ENCODE measurements at regions not wholly inside any gene's neighbourhood (a gene's known extent, or its start where the extent isn't known, plus 50 kb on each side); places are given as distances from the start of the nearest gene placed in this dataset.
"Not testable (repeated sequence)": the region's sequence is repeated elsewhere in the genome, so short reads cannot be mapped to it uniquely, and the experiment has no call there.

DNA sequence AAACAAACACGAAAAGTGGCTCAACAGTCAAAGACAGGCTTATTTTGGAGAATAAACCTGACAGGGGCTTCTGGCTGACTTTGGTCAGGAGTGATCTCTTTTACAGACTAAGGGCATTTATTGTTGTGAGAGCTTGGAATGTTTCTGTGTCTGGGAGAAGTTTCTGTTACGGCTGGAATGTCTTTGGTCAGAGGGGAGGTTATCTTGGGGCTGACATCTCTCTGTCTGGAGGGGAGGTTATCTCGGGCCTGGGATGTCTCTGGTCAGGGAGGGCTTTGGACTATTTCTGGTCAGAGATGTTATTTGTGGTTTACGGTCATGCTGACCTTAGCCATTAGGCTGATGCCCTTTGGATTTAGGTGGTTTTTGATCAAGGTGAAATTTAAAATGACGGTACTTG lies 345.5 kb upstream of the FSIP2 start:
- DNase-seq, result no peak

DNA sequence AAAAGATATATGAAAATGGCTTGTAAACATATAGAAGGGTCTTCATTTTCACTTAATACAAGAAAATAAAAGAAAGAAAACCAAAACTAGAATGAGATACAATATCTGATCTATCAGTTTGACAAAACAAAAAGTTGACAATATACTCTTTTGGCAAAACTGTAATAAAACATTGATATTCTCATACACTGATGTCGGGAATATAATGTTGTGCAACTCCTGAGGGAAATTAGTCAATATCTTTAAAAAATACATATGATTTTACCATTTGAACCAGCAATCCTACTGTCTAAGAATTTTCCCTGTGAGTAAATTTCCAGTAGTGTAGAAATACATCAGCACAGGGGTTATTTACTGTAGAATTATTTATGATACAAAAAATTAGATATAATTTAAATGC lies 336.1 kb upstream of the FSIP2 start:
- DNase-seq, result no peak

DNA sequence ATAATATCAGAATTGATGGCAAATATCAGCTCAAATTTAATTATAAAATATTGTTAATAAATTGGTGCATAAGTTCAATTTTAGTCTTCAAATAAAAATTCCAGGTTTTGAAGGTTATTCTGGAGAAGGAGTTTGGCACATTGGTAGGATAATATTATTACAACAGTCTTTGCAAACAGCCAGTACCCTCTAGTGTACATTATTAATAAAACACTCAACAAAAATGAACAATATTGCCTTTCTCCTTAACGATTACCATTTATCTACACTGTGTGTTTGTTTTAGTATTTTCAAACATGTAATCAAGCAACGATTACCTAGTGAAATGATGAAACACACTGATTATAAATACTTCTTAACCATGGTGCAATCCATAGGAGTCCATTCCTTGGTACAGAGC lies 334.0 kb upstream of the FSIP2 start:
- peak; percentile 3 for DNase-seq

DNA sequence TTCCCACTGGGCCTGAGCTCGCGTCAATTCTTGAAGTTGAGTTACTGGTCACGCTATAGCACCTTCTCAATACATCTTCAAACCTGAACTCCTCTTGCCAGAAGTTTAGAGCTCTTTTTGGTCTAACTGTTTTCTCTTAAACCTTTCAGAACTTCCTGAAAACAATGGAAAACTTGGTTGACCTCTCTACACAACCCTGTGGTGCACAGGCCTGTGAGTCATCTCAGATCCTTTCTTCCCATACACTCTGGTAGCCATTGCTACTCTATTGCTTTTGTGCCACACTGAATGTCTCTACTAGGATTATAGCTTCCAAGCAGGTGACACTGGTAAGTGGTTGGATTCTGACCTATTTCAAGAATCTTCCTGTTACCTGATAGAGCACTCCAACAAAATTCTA lies 321.5 kb upstream of the FSIP2 start:
- DNase-seq, result no peak

DNA sequence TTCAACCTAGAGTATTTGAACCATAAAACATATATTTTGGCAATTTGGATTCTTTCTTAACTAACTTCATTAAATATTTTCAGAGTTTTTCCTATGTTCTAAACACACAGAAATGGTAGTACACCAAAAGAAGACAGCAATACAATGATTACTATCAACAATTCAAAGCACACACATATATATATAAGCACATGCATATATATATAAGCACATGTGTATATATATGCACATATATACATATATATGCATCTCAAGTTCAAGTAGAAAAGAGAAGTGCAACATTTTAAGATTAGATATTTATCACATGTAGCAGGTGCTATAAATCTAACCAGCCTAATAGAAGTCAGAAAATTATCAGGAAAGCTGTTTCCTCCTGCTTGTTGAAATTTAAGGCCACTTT lies 320.9 kb upstream of the FSIP2 start:
- DNase-seq, result no peak

DNA sequence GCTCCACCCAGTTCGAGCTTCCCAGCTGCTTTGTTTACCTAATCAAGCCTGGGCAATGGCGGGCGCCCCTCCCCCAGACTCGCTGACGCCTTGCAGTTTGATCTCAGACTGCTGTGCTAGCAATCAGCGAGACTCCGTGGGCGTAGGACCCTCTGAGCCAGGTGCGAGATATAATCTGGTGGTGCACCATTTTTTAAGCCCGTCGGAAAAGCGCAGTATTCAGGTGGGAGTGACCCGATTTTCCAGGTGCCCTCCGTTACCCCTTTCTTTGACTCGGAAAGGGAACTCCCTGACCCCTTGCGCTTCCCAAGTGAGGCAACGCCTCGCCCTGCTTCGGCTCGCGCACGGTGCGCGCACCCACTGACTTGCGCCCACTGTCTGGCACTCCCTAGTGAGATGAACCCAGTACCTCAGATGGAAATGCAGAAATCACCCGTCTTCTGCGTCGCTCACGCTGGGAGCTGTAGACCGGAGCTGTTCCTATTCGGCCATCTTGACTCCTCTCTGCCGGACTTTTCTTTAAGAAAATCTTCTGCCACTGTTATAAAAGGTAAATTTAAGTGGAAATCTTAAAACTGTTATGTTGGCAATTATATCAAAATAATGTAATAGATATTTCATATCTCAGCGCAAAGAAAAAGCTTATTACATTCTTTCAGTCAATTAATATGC lies 313.5 kb upstream of the FSIP2 start:
- not testable (repeated sequence) for DNase-seq

DNA sequence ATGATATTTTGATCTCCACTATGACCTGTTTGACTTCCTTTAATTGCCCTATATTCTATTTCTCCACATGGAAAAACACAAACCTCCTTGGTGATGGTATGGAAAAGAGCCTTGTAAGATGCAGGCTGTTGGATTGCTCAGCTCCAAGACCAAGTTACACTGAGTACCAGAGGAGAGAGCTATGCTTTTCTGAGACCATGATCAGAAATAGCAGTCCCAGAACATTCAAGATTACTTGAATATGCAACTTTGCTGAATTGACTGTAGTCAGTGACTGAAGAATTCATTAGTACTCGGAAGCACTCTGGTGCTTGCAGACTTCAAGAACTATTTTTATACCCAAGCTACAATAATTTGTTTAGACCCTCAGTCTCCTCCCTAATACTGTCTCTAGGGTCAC lies 310.6 kb upstream of the FSIP2 start:
- no peak for DNase-seq

DNA sequence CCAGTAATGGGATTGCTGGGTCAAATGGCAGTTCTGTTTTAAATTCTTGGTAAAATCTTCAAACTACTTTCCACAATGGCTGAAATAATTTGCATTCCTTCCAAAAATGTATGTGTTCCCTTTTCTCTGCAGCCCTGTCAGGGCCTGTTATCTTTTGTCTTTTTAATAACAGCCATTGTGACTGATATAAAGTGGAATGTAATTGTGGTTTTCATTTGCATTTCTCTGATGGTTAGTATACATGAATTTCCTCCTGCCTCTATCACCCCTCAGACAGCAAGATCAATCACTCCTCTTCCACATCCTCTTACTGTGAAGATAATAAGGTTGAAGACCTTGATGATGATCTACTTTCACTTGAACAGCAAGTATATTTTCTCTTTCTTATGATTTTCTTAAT lies 304.8 kb upstream of the FSIP2 start:
- no peak for DNase-seq

DNA sequence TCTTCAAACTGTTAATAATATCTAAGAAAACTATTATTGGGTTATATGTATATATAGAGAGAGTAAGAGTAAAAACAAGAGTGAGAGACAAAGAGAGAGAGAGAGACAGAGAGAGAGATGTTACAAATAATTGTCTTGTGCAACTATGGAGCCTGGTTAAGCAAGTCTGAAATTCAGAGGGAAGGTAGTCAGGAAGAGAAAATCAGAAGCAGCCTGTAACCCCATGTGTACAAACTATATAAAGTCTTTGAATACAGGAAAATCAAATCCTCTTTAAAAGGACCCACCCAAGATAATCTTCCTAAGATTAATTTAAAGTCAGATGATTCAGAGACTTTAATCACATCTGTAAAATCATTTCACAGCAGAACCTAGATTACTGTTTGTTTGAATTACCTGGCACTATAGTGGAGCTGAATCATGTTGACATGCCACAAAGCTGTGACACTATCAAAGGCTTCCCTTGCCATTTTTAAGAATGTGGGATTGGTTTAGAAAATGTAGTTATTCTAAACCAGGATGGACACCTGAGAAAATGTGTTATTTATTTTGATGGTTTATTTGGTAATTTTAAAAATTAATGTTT lies 301.7 kb upstream of the FSIP2 start:
- DNase-seq, result no peak

DNA sequence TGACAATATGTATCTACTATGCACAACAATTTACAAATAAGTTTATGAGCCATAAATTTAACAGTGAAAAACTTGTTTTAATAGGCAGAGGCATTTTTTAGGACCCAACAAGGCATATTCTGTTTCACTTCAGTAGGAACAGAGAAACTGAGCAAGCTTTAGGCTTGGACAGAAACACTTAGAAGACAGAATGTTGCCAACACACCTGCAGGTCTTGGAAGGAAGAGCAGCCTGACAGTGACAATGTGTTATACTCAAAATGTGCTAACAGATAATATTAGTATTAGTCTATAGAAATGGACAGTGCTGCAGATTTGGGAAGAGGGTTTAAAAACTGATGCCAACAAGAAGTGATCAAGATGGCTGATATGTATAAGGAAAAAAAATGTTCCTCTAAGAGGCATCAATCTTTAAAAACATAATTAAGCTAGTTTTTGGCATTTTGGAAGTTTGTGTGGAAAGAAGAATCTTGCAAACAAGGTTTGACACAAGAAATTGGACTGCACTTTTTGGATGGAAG lies 297.1 kb upstream of the FSIP2 start:
- DNase-seq, result no peak

DNA sequence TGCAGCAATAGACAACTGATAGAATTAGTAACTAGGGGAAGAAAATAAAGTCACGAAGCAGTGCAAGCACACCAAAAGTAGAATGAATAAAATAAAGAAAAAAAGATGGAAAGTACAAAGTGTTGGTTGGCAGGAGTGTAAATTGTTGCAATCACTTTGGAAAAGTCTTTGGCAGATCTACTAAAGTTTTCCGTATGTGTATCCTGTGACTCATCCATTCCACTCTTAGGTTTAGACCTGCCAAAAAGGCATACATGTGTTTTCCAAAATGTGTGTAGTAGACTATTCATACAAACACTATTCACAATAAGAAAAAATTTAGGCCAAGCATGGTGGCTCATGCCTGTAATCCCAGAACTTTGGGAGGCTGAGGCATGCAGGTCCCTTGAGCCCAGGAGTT lies 282.1 kb upstream of the FSIP2 start:
- no peak for DNase-seq

DNA sequence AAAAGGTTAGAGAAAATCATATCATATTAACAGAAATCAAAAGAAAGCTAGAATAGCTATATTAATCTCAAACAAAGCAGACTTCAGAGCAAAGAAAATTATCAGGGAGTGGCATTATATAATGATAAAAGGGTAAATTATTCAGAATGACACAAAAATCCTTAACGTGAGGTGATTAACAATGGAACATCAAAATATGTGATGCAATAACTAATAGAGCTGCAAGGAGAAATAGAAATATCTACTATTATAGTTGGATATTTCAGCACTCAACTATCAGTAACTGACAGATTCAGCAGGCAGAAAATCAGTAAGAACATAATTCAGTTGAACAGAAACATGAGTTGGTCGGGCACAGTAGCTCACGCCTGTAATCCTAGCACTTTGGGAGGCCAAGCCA lies 275.1 kb upstream of the FSIP2 start:
- DNase-seq, result no peak

DNA sequence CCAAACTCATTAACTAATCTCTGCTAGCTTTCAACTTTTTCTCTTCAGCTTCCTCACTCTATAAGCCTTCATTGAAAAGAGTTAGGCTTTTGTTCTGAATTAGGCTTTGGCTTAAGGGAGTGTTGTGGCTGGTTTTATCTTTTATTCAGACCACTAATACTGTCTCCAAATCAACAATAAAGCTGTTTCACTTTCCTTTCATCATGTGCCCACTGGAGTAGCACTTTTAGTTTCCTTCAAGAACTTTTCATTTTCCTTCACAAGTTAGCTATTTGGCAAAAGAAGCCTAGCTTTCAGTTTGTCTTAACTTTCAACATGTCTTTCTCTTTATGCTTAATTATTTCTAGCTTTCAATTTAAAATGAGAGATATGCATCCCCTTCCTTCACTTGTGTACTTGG lies 271.7 kb upstream of the FSIP2 start:
- no peak for DNase-seq

DNA sequence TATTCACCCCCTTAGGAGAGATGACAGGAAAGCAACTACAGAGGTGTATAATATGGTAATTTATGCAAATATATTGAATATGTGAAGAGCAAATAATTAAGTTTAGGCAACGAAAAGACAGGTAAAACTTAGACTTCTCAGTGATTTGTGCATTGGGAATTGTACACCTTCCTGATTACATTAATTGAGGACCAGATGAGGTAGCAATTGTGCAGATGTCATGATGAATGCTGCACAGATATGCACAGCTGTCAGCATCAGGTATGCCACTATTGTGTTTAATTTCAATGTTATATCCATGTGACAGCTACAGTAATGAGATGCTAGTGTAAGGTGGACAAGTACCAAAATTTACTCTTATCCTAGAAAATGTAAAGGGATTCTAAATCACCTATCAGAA lies 267.2 kb upstream of the FSIP2 start:
- no peak for DNase-seq

DNA sequence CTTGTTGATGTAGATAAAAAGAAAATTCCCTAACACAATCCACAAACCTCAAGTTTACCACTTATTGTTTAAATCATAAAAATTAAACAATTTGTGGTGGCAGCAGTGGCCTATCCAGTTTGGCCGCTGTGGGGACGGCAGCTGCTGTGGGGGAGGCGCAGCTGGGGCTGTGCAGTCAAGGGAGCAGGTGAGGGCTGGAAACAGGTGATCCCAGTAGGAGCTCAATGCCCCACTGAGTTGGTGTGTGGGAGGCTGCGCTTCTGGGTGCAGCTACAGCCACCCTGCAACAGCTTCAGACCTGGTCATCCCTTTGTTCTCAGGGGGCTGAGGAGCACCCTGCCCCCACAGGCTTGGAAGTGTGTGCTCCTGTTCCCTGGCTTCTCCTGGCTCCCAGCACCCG lies 266.0 kb upstream of the FSIP2 start:
- peak; percentile 44 for DNase-seq

DNA sequence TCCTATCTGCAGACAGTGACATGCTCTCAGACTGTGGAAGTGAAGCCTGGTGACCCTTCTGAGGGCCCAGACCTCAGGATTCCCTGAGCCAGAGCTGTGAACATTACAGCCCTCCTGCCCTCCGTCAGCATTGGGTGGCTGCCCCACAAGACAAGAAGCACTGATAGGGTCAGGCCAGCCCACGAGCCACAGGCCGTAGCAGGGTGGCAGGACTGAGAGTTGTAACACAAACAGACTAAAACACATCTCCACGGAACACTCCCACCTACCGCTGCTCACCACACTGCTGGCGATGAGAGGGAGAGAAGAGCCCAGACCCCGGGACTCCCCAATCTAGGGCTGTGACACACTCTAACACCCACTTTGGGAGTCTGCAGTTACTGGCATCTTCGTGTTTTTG lies 264.8 kb upstream of the FSIP2 start:
- no peak for DNase-seq

DNA sequence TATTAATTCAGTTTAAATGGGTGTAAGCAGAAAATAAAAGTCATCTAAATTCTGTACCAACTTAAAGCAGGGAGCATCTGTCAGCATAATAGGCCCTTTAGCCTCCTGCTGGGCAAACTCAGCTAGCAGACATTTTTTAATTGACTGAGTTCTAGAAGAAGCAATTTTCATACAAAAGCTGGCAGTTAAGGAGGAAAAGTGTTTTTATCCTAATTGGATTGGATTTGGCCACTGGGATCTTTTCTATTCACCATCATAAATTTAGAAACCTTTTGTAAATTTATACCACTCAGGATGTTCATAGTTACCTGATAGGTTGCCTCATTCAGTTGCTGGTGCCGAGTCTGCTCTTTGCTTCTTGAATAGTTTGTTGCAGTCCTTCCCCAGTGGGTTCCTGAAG lies 262.7 kb upstream of the FSIP2 start:
- DNase-seq, result peak; percentile 90

DNA sequence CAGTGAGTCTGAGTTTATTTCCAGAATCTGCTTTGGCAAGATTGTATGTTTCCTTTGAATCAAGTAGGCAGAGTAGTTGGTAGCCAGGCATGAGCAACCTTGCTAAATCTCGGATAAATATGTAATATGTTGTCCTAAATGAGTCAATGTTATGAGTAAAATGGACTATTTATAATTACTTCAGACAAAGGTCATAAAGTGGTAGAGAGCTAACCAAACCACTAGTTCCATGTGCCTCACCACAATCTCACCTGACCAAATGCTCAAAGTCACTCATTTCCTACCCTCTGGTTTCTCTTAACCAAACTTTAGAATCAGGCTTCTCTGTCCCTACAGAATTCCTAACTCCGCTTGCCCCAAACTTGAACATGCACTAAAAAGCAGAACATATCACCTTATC lies 261.2 kb upstream of the FSIP2 start:
- no peak for DNase-seq

DNA sequence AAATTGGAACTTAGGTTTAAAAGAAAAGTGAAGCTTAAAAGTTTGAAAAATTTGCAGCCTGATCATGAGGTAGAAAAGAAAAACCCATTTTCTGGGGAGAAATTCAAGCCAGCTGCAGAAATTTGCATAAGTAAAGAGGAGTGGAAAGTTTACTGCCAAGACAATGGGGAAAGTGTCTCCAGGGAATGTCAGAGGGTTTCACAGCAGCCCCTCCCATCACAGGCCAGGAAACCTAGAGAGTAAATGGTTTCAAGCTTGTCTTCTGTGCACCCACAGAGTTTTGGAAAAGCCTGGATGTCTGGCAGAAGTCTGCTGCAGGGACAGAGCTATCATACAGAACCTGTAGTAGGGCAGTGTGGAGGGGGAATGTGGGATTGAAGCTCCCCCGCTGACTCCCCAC lies 254.0 kb upstream of the FSIP2 start:
- DNase-seq, result no peak

DNA sequence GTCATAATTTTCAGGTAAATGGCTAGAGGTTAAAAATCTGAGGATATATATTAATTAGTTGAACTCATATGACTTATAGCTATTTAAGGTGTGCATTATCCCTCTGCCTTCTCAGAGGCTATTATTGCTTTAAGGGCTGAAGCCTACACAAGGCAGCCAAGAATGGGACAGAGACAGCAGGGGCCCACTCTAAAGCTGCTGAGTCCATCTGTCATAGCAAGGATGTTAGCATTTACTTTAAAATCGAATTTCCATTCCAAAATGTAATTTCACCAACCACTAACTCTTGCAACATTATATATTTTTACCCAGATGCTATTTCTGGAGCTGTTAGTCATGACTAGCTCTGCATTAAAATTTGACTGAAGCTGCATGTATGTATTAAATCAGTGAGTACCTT lies 236.3 kb upstream of the FSIP2 start:
- no peak for DNase-seq

DNA sequence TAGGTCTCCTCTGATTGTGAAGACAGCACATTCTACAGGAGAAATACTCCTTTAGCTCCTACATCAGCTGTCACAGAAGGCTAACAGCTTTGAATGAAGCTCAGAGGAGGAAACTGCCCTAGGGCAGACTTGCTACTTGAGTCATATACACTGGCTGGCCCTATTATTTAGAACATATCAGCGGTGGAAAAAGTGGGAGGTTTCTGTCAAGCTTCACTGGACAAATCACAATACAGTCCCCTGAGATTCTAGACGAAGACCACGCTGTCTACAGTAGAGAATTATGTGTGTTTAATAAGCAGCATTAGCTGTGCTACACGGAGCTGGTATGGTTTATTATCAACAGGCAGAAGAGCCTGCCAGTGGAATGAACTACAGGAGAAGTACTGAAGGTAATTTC lies 230.9 kb upstream of the FSIP2 start:
- DNase-seq, result no peak

DNA sequence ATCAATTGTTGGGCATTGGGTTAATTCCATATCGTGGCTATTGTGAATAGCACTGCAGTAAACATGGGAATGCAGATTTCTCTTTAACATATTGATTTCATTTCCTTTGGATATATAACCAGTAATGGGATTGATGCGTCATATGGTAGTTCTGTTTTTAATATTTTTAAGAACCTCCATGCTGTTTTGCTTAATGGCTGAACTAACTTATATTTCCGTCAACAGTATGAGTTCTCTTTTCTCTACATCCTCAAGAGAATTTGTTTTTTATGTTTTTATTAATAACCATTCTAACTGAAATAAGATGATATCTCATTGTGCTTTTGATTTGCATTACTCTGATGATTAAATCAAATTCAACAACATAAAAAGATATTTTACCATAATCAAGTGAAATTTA lies 228.5 kb upstream of the FSIP2 start:
- DNase-seq, result no peak

DNA sequence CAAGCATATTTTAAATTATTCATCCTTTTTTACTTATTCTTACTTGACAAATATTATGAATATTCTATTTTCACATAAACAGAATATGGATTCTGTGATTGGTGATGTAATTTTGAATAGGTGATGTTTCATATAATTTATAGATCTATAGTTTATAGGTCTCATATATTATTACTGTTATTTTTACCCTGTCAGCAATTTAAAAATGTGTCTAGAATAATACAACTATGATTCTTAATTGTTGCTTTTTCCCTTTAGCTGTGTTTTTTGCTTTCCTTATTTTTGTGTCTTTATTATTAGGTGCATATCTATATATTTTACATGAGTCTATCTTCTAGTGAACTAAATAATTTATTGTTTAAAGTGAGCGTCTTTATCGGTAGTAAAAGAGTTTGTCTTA lies 226.7 kb upstream of the FSIP2 start:
- DNase-seq, result no peak

DNA sequence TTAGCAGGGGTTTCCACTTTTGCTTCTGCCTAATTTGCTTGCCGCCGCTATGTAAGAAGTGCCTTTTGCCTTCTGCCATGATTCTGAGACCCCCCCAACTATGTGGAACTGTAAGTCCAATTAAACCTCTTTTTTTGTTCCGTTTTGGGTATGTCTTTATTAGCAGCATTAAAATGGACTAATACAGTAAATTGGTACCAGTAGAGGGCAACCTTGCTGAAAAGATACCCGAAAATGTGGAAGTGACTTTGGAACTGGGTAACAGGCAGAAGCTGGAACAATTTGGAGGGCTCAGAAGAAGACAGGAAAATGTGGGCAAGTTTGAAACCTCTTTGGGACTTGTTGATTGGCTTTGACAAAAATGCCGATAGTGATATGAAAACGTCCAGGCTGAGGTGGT lies 216.1 kb upstream of the FSIP2 start:
- no peak for DNase-seq

DNA sequence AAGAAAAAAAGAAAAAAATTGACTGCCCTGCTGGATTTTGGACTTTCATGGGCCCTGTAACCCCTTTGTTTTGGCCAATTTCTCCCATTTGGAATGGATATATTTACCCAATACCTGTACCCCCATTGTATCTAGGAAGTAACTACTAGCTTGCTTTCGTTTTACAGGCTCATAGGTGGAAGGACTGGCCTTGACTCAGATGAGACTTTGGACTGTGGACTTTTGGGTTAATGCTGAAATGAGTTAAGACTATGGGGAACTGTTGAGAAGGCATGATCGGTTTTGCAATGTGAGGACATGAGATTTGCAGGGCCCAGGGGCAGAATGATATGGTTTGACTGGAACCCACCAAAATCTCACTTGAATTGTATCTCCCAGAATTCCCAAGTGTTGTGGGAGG lies 214.4 kb upstream of the FSIP2 start:
- not testable (repeated sequence) for DNase-seq
